HEK293T (cell line): ENCODE measurements at regions not wholly inside any gene's neighbourhood (a gene's known extent, or its start where the extent isn't known, plus 50 kb on each side); places are given as distances from the start of the nearest gene placed in this dataset.

Source experiments
- ARNT ChIP-seq: fragments of 450-650 bp; IDR thresholded peaks from 2 replicates; pipeline ENCODE4 v1.6.1; 2017; ENCODE audit warnings: mild to moderate bottlenecking
- BHLHE40 ChIP-seq: fragments of 450-650 bp; IDR thresholded peaks from 2 replicates; pipeline ENCODE4 v1.6.1; 2016; ENCODE audit warnings: mild to moderate bottlenecking, moderate library complexity, borderline replicate concordance
- CTBP1 ChIP-seq: fragments of 450-650 bp; IDR thresholded peaks from 2 replicates; pipeline ENCODE4 v1.6.1; 2016; ENCODE audit warnings: borderline replicate concordance
- ELF4 ChIP-seq: fragments of 450-650 bp; IDR thresholded peaks from 2 replicates; pipeline ENCODE4 v1.6.1; 2017; ENCODE audit warnings: antibody characterized with exemption
- FOXM1 ChIP-seq: fragments of 450-650 bp; IDR thresholded peaks from 2 replicates; pipeline ENCODE4 v1.6.1; 2017; ENCODE audit warnings: mild to moderate bottlenecking, borderline replicate concordance
- NFRKB ChIP-seq: fragments of 450-650 bp; IDR thresholded peaks from 2 replicates; pipeline ENCODE4 v1.6.1; 2016; ENCODE audit warnings: mild to moderate bottlenecking, moderate library complexity
- SUZ12 ChIP-seq: fragments of 450-650 bp; IDR thresholded peaks from 2 replicates; pipeline ENCODE4 v1.6.1; 2016; ENCODE audit warnings: mild to moderate bottlenecking
- ZNF384 ChIP-seq: fragments of 450-650 bp; IDR thresholded peaks from 2 replicates; pipeline ENCODE4 v1.6.1; 2016

DNA sequence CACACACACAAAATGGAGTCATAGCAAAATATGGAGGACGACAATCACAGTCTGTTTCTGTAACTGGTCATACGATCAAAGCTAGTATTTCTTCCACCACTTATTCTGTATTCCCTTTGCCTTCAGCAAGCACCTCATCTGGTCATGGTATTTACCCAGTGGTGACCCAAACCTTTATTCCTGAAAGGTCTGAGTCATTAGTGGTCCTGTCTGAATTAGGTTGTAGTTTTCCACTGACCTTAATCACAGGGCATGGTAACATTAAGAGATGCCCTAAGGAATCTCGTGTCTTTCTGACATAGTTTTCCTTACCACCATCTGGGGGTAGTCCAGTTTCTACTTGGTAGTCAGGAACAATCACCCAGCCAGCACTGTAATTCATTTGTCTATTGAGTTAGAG is 54.8 kb upstream of the CEP295 start:
- no peak for TF ChIP-seq NFRKB
- TF ChIP-seq ZNF384: no peak
- no peak for TF ChIP-seq SUZ12
- no peak for TF ChIP-seq FOXM1
- TF ChIP-seq BHLHE40: no peak
- TF ChIP-seq CTBP1: no peak
- no peak for TF ChIP-seq ARNT
- TF ChIP-seq ELF4: no peak
